Pancreas (tissue), 10 donors: ENCODE measurements at regions not wholly inside any gene's neighbourhood (a gene's known extent, or its start where the extent isn't known, plus 50 kb on each side); places are given as distances from the start of the nearest gene placed in this dataset.

Source experiments
- ATAC-seq, 4 donors: fragments of 200-7000 bp; cut with Tn5 transposase; one replicate each; pipeline versions ENCODE4 v1.8.0 to v1.9.1; 2020; ENCODE audit warnings: mild to moderate bottlenecking in 4 of 4, moderate library complexity in 4 of 4
- DNase-seq, 6 donors: peaks; one replicate each; pipeline ENCODE4 v3.0.0-alpha.2; 2020
- FAIRE-seq: peaks from 2 replicates; lab custom pipeline; 2012; peaks lifted over from hg19 to GRCh38; lab: Jason Lieb, UNC
- H3K27ac ChIP-seq, 4 donors: fragments of 200-600 bp; sonication (generic); 1 replicate in 3 of 4; 2 replicates in 1 of 4; pipeline versions ENCODE4 v1.5.0 to v1.8.0; 2020
- H3K27me3 ChIP-seq, 4 donors: fragments of 200-600 bp; one replicate each; pipeline ENCODE4 v1.8.0; 2021
- H3K36me3 ChIP-seq, 3 donors: fragments of 200-600 bp; sonication (generic) in 1 of 3; one replicate each; pipeline versions ENCODE4 v1.5.0 to v1.8.0; 2020 to 2021
- H3K4me1 ChIP-seq, 3 donors: fragments of 200-600 bp; one replicate each; pipeline ENCODE4 v1.8.0; 2021
- H3K4me3 ChIP-seq, 4 donors: fragments of 200-600 bp; sonication (generic) in 2 of 4; one replicate each; pipeline versions ENCODE4 v1.5.0 to v1.8.0; 2020 to 2021
- H3K9me3 ChIP-seq, 4 donors: fragments of 200-600 bp; one replicate each; pipeline ENCODE4 v1.8.0; 2021
- CTCF ChIP-seq, 4 donors: fragments of 200-600 bp; sonication (generic) in 3 of 4; IDR thresholded peaks; one replicate each; pipeline versions ENCODE4 v1.5.0 to v1.8.0; 2021; ENCODE audit warnings: antibody characterized with exemption in 4 of 4
- WGBS, 2 donors: extraction: QIAGEN DNeasy Blood & Tissue Kit; methylation state at CpG; one replicate each; pipeline ENCODE4 v1.1.7; 2013; 5-methylcytosine and 5-hydroxymethylcytosine counted together
- intact Hi-C, 3 donors: fragments of 100-400 bp; cut with DNase I; formaldehyde crosslinking; loops; one replicate each; pipeline versions ENCODE4 v1.11.1 to v1.14.2; 2022
- donor health status: healthy with polysubstance abuse.
- donor health status: DM: no; HTN: no; CAD: no; lungs with moderate emphysema.
- donor health status: DM: no; HTN: no; CAD: no.
- donor health status: control.
- donor health status: control.
- donor health status: Bipolar disorder and iron deficiency.
- donor health status: DM: yes; HTN: yes; CAD: no.
- donor health status: DM: no; HTN: no; CAD: no.
- donor health status: DM: no; HTN: no; CAD: no.
- donor health status: DM: yes; HTN: yes; CAD: no.

DNA sequence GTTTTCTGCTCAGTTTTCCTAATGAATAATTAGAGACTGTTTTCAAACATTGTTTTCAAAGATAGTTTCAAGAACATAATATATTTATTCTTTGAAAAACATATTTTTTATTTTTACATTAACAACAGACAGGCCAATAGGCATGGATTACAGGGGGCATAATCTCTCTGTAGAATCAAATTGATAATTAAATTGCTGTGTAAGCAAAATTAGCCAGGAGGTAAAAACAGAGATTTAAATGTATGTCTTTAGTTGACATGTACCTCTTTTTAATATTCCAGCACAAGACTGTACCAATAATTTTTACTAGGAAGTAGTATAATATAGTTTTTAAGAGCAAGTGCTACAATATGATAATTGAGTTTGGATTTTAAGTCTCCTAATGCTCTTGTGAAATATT is 1444.5 kb downstream of the BRINP3 start:
- no peak for FAIRE-seq
- ATAC-seq, result no peak

DNA sequence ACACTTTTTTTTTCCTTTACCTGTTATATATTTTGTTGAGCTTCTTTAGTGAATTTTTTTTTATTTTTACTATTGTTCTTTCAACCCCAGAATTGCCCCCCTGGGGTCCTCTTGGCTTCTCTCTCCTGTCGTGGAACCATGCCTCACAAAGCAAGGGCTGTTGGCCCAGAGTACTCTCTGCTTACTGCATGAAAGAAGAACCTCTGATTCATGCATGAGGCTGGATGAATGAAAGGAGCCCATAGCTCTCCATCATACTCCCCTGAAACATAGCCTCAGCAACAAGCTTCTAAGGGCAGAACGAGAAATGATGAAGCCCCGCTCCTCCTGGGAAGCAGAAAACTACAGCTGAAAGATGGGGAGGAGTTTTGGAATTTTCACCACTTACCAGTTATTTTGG is 1441.0 kb downstream of the BRINP3 start:
- 40 to 52% methylated on average over 3 of the region's 3 CpGs for WGBS, 2 donors
- no peak for FAIRE-seq

More for the DNA sequence above, 1444.5 kb downstream of the BRINP3 start:
- H3K4me1 ChIP-seq, result no peaks in the 10 kb centered on the region
- H3K4me3 ChIP-seq, result no peak overlapping the region
- TF ChIP-seq CTCF (IDR thresholded peaks at IDR 0.05), result no peak
- no peak for DNase-seq
- H3K36me3 ChIP-seq, result no peaks in the 10 kb centered on the region
- intact Hi-C loops, result no loop called here
- no peaks in the 10 kb centered on the region for H3K9me3 ChIP-seq
- no peaks in the 10 kb centered on the region for H3K27me3 ChIP-seq
- no peak overlapping the region for H3K27ac ChIP-seq

DNA sequence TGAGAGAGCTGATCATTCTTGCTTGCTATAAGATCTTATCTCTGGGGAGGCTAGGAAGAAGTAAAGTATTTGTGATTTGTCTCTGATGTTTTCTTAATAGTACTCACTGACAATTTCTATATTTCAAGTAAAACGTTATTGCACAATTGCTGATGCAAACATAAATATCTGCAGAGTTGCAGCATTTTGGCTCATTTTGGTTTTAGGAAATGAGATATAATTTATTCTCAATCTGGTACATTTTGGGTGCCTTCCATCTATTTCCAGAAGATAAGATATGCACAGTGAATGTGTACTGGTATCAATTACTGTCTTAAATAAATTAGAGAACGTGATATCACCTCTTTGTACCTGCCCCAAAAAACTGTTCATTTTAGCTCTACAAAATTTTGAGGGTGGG is 1431.5 kb downstream of the BRINP3 start:
- no peaks in the 10 kb centered on the region for H3K36me3 ChIP-seq
- ATAC-seq (no peak), FAIRE-seq (no peak), DNase-seq (no peak)
- intact Hi-C loops, result no loop called here
- H3K4me1 ChIP-seq, result no peaks in the 10 kb centered on the region
- no peaks in the 10 kb centered on the region for H3K27me3 ChIP-seq
- no peak overlapping the region for H3K4me3 ChIP-seq
- no peak overlapping the region for H3K27ac ChIP-seq
- no peak for TF ChIP-seq CTCF (IDR thresholded peaks at IDR 0.05)
- 23 to 32% methylated on average over 2 of the region's 2 CpGs for WGBS, 2 donors
- no peaks in the 10 kb centered on the region for H3K9me3 ChIP-seq

More for the DNA sequence above, 1441.0 kb downstream of the BRINP3 start:
- Histone ChIP-seq H3K4me1 (no peaks in the 10 kb centered on the region), H3K4me3 (no peak overlapping the region), H3K9me3 (no peaks in the 10 kb centered on the region), H3K27ac (no peak overlapping the region), H3K36me3 (no peaks in the 10 kb centered on the region), H3K27me3 (peaks cover 0 to 3% (median 0%) of the 10 kb centered on the region in 4 donors)
- ATAC-seq (no peak), DNase-seq (no peak)
- TF ChIP-seq CTCF (IDR thresholded peaks at IDR 0.05), result no peak
- intact Hi-C loops, result no loop called here

DNA sequence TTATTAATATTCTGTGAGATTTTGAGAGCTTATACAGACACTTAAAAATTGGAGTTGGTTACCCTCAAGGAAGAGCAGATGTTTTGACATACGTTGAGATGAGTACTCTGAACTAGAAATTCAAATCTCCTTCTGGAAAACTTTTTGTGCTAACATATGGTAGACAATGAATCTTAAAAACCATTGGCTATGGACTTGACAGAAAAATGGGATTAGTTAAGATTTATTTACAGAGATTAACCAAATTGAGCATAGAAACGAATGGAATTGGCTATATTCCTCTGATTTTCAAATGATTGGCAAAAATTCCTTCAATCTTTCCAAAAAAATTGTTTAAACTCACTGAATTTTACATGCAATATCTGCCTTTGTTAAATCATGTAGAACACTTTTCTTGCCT is 1392.9 kb downstream of the BRINP3 start:
- Histone ChIP-seq H3K4me3 (no peak overlapping the region), H3K27me3 (no peaks in the 10 kb centered on the region), H3K9me3 (no peaks in the 10 kb centered on the region), H3K4me1 (no peaks in the 10 kb centered on the region), H3K27ac (no peak overlapping the region), H3K36me3 (no peaks in the 10 kb centered on the region)
- no peak for DNase-seq
- TF ChIP-seq CTCF (IDR thresholded peaks at IDR 0.05), result no peak
- ATAC-seq, result no peak
- 16 to 31% methylated on average over 2 of the region's 2 CpGs for WGBS, 2 donors
- no peak for FAIRE-seq
- intact Hi-C loops, result no loop called here

- Histone ChIP-seq H3K27ac (no peak overlapping the region), H3K36me3 (no peaks in the 10 kb centered on the region), H3K4me3 (no peak overlapping the region), H3K27me3 (no peaks in the 10 kb centered on the region), H3K4me1 (no peaks in the 10 kb centered on the region), H3K9me3 (no peaks in the 10 kb centered on the region)
- TF ChIP-seq CTCF (IDR thresholded peaks at IDR 0.05), result no peak
- intact Hi-C loops, result no loop called here
- no peak for ATAC-seq
- FAIRE-seq, result no peak
- DNase-seq, result no peak
These were observed 1373.7 kb downstream of the BRINP3 start for GRCh38 chr1:189103956-189104355.
